Subcutaneous abdominal adipose tissue (tissue), 5 donors: ENCODE measurements at regions not wholly inside any gene's neighbourhood (a gene's known extent, or its start where the extent isn't known, plus 50 kb on each side); places are given as distances from the start of the nearest gene placed in this dataset.
"Not testable (repeated sequence)": the region's sequence is repeated elsewhere in the genome, so short reads cannot be mapped to it uniquely, and the experiment has no call there.

Experiments
- H3K27ac ChIP-seq: one replicate; pipeline ENCODE4 v1.7.0; 2013; ENCODE audit warnings: low read depth, mild to moderate bottlenecking, inconsistent platforms, low read length, moderate library complexity
- H3K27me3 ChIP-seq, 5 donors: one replicate each; pipeline ENCODE4 v1.7.0; 2013; ENCODE audit warnings: low read length in 5 of 5, inconsistent platforms in 1 of 5; ENCODE audit not compliant: control insufficient read depth in 5 of 5, insufficient read depth in 4 of 5
- H3K36me3 ChIP-seq, 5 donors: one replicate each; pipeline ENCODE4 v1.7.0; 2013; ENCODE audit warnings: low read length in 5 of 5; ENCODE audit not compliant: control insufficient read depth in 5 of 5, insufficient read depth in 5 of 5
- H3K4me1 ChIP-seq, 5 donors: one replicate each; pipeline ENCODE4 v1.7.0; 2013; ENCODE audit warnings: low read length in 5 of 5, mild to moderate bottlenecking in 3 of 5, moderate library complexity in 1 of 5; ENCODE audit not compliant: control insufficient read depth in 5 of 5, insufficient read depth in 5 of 5
- H3K4me3 ChIP-seq, 5 donors: one replicate each; pipeline ENCODE4 v1.7.0; 2013; ENCODE audit warnings: low read length in 5 of 5, low read depth in 1 of 5
- H3K9ac ChIP-seq, 5 donors: one replicate each; pipeline ENCODE4 v1.7.0; 2013; ENCODE audit warnings: low read length in 5 of 5, mild to moderate bottlenecking in 4 of 5, moderate library complexity in 3 of 5
- H3K9me3 ChIP-seq, 5 donors: one replicate each; pipeline ENCODE4 v1.7.0; 2013; ENCODE audit warnings: low read length in 5 of 5; ENCODE audit not compliant: control insufficient read depth in 5 of 5
- donor health status: healthy.
- donor health status: healthy.
- donor health status: healthy.
- donor health status: healthy.
- donor health status: healthy.

- Histone ChIP-seq H3K4me1 (peaks cover 0 to 8% (median 3%) of the 10 kb centered on the region in 5 donors), H3K4me3 (no peak overlapping the region), H3K9me3 (no peaks in the 10 kb centered on the region), H3K9ac (no peak overlapping the region), H3K36me3 (no peaks in the 10 kb centered on the region), H3K27ac (no peak overlapping the region), H3K27me3 (no peaks in the 10 kb centered on the region)
These were observed 211.9 kb upstream of the HNRNPA3 start for GRCh38 chr2:177000715-177001072.

DNA sequence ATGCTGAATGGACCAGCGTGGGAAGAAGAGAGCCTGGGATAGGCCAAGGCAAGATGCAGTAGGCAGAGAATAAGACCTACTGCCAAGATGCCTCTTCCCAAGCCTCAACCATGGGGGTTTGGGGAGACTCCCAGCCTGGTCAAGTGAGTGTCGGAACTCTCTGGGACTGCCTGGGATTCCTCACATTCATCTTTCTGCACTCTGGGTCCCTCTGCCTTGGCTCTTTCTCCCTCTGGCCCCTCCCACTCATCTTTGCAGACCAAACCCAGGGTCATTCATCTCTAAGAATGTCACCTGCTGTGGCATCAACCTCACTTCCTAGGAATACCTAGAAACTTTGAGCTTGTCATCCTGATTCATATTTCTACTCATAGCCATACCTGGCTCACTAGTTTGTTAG is 211.3 kb upstream of the HNRNPA3 start:
- Histone ChIP-seq H3K4me3 (no peak overlapping the region), H3K4me1 (peaks cover 0 to 8% (median 3%) of the 10 kb centered on the region in 5 donors), H3K27me3 (no peaks in the 10 kb centered on the region), H3K9me3 (no peaks in the 10 kb centered on the region), H3K36me3 (no peaks in the 10 kb centered on the region), H3K27ac (no peak overlapping the region), H3K9ac (no peak overlapping the region)

GRCh38 chr2:177002983-177003382 is 209.6 kb upstream of the HNRNPA3 start:
- Histone ChIP-seq H3K4me3 (no peak overlapping the region), H3K4me1 (peaks cover 0 to 8% (median 2%) of the 10 kb centered on the region in 5 donors), H3K27ac (no peak overlapping the region), H3K9me3 (no peaks in the 10 kb centered on the region), H3K9ac (no peak overlapping the region), H3K36me3 (no peaks in the 10 kb centered on the region), H3K27me3 (no peaks in the 10 kb centered on the region)

GRCh38 chr2:177007726-177008125 is 204.9 kb upstream of the HNRNPA3 start:
- H3K9ac ChIP-seq, H3K4me1 ChIP-seq, H3K27me3 ChIP-seq, H3K27ac ChIP-seq, H3K36me3 ChIP-seq, H3K9me3 ChIP-seq, H3K4me3 ChIP-seq: not testable (repeated sequence)

- H3K27me3 ChIP-seq, H3K4me1 ChIP-seq, H3K9ac ChIP-seq, H3K9me3 ChIP-seq, H3K4me3 ChIP-seq, H3K27ac ChIP-seq, H3K36me3 ChIP-seq: not testable (repeated sequence)
These were observed 203.9 kb upstream of the HNRNPA3 start for GRCh38 chr2:177008662-177009061.

- H3K27me3 ChIP-seq, result no peaks in the 10 kb centered on the region
- no peaks in the 10 kb centered on the region for H3K36me3 ChIP-seq
- H3K9ac ChIP-seq, result no peak overlapping the region
- no peak overlapping the region for H3K4me3 ChIP-seq
- H3K4me1 ChIP-seq, result no peaks in the 10 kb centered on the region
- no peaks in the 10 kb centered on the region for H3K9me3 ChIP-seq
- no peak overlapping the region for H3K27ac ChIP-seq
These were observed 202.4 kb upstream of the HNRNPA3 start for GRCh38 chr2:177010146-177010545.

- no peak overlapping the region for H3K4me3 ChIP-seq
- H3K9me3 ChIP-seq, result no peaks in the 10 kb centered on the region
- no peak overlapping the region for H3K27ac ChIP-seq
- no peaks in the 10 kb centered on the region for H3K27me3 ChIP-seq
- H3K36me3 ChIP-seq, result no peaks in the 10 kb centered on the region
- H3K9ac ChIP-seq, result no peak overlapping the region
- no peaks in the 10 kb centered on the region for H3K4me1 ChIP-seq
These were observed 201.7 kb upstream of the HNRNPA3 start for GRCh38 chr2:177010861-177011260.

DNA sequence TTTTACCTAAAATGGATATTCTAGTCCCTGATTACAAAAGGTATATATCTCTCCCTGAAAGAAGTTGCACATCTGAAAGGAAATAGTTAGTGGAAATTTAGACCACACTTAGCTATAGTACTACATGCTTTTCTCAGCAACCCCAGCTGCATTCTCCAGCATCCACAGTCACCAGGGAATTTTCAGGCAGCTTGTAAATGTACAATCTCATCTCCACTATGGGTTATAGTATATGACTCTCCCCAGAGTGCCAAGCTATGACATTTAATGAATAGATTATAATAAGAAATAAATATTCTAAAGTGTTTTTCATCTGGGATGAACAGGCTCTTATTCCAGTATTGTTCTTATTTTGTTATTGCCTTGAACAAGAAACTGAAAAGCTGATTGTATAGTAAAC is 197.6 kb upstream of the HNRNPA3 start:
- Histone ChIP-seq H3K4me3 (no peak overlapping the region), H3K27me3 (no peaks in the 10 kb centered on the region), H3K4me1 (no peaks in the 10 kb centered on the region), H3K36me3 (no peaks in the 10 kb centered on the region), H3K9ac (no peak overlapping the region), H3K9me3 (no peaks in the 10 kb centered on the region), H3K27ac (no peak overlapping the region)

- no peaks in the 10 kb centered on the region for H3K27me3 ChIP-seq
- no peaks in the 10 kb centered on the region for H3K36me3 ChIP-seq
- H3K4me1 ChIP-seq, result no peaks in the 10 kb centered on the region
These were observed 197.2 kb upstream of the HNRNPA3 start for GRCh38 chr2:177015356-177015923.

DNA sequence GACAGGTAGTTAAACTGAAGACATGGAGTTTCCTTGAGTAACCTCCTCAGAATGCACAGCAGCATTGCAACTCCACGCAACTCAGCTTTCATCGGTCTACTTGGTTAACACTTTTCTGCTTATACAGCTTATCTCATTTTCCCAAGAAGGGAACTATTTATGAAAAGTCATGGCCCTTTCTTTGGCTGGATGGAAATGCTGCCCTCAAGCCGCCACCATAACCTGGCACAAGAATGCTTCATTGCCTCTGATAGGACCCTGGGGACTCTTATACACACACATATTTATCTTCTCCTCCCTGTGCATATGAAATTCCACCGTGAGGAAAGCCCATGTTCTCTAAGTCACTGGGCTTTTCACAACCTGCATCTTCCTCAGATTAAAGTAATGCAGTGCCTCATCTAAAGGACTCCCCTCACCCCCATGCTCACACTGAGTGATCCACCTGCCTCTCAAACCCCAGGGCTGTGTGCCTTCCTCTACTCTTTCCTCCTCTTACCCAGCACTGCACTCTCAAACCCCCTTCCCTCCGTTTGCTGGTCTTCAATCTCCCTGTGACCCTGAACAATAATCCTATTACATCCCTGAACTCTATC is 192.0 kb upstream of the HNRNPA3 start:
- H3K9ac ChIP-seq, result no peak overlapping the region
- H3K27me3 ChIP-seq, result no peaks in the 10 kb centered on the region
- H3K4me1 ChIP-seq, result no peaks in the 10 kb centered on the region
- H3K9me3 ChIP-seq, result no peaks in the 10 kb centered on the region
- H3K4me3 ChIP-seq, result no peak overlapping the region
- H3K36me3 ChIP-seq, result no peaks in the 10 kb centered on the region
- no peak overlapping the region for H3K27ac ChIP-seq

More at GRCh38 chr2:177015356-177015923, 197.2 kb upstream of the HNRNPA3 start:
- Histone ChIP-seq H3K9me3 (no peaks in the 10 kb centered on the region), H3K4me3 (no peak overlapping the region), H3K27ac (no peak overlapping the region), H3K9ac (no peak overlapping the region)
